LoVo (cell line): ENCODE measurements at regions not wholly inside any gene's neighbourhood (a gene's known extent, or its start where the extent isn't known, plus 50 kb on each side); places are given as distances from the start of the nearest gene placed in this dataset.
"Not testable (repeated sequence)": the region's sequence is repeated elsewhere in the genome, so short reads cannot be mapped to it uniquely, and the experiment has no call there.

ENCODE experiments used
- DNase-seq: peaks from one replicate; pipeline ENCODE4 v3.0.0-alpha.2; 2016; ENCODE audit warnings: low spot score

- DNase-seq: no peak
Measured at GRCh38 chr4:181798536-181798935, 444.7 kb upstream of the TENM3 start.

- no peak for DNase-seq
Measured at GRCh38 chr4:181799561-181800069, 443.6 kb upstream of the TENM3 start.

- DNase-seq: no peak
Measured at GRCh38 chr4:181802207-181802606, 441.0 kb upstream of the TENM3 start.

- no peak for DNase-seq
Measured at GRCh38 chr4:181807771-181808170, 435.4 kb upstream of the TENM3 start.

- no peak for DNase-seq
Measured at GRCh38 chr4:181810711-181811110, 432.5 kb upstream of the TENM3 start.

- not testable (repeated sequence) for DNase-seq
Measured at GRCh38 chr4:181811550-181811949, 431.7 kb upstream of the TENM3 start.

- no peak for DNase-seq
Measured at GRCh38 chr4:181819946-181820345, 423.3 kb upstream of the TENM3 start.

- DNase-seq: no peak
Measured at GRCh38 chr4:181820553-181820952, 422.6 kb upstream of the TENM3 start.

GRCh38 chr4:181821039-181822004, 421.9 kb upstream of the TENM3 start:
- DNase-seq: no peak

GRCh38 chr4:181822005-181822375, 421.2 kb upstream of the TENM3 start:
- DNase-seq: no peak

GRCh38 chr4:181823183-181823582, 420.0 kb upstream of the TENM3 start:
- no peak for DNase-seq

- DNase-seq: no peak
Measured at GRCh38 chr4:181823645-181824044, 419.6 kb upstream of the TENM3 start.

GRCh38 chr4:181825564-181825963, 417.6 kb upstream of the TENM3 start:
- DNase-seq: no peak

GRCh38 chr4:181827246-181827645, 416.0 kb upstream of the TENM3 start:
- no peak for DNase-seq

- DNase-seq: no peak
Measured at GRCh38 chr4:181830404-181831035, 412.7 kb upstream of the TENM3 start.

GRCh38 chr4:181834071-181834470, 409.1 kb upstream of the TENM3 start:
- no peak for DNase-seq

- no peak for DNase-seq
Measured at GRCh38 chr4:181835348-181835747, 407.9 kb upstream of the TENM3 start.

- no peak for DNase-seq
Measured at GRCh38 chr4:181838253-181838652, 404.9 kb upstream of the TENM3 start.

- not testable (repeated sequence) for DNase-seq
Measured at GRCh38 chr4:181843797-181844196, 399.4 kb upstream of the TENM3 start.

GRCh38 chr4:181845617-181846016, 397.6 kb upstream of the TENM3 start:
- no peak for DNase-seq

GRCh38 chr4:181846934-181847333, 396.3 kb upstream of the TENM3 start:
- DNase-seq: no peak

- DNase-seq: no peak
Measured at GRCh38 chr4:181848357-181848756, 394.8 kb upstream of the TENM3 start.

GRCh38 chr4:181849472-181849871, 393.7 kb upstream of the TENM3 start:
- DNase-seq: no peak
